GM19463 (cell line): ENCODE measurements at regions not wholly inside any gene's neighbourhood (a gene's known extent, or its start where the extent isn't known, plus 50 kb on each side); places are given as distances from the start of the nearest gene placed in this dataset.
"Not testable (repeated sequence)": the region's sequence is repeated elsewhere in the genome, so short reads cannot be mapped to it uniquely, and the experiment has no call there.

Experiments used
- ATAC-seq: cut with Tn5 transposase; IDR thresholded peaks from one replicate; pipeline ENCODE4 v1.9.1; 2021; ENCODE audit warnings: mild to moderate bottlenecking, moderate library complexity; ENCODE audit not compliant: unreplicated experiment

DNA sequence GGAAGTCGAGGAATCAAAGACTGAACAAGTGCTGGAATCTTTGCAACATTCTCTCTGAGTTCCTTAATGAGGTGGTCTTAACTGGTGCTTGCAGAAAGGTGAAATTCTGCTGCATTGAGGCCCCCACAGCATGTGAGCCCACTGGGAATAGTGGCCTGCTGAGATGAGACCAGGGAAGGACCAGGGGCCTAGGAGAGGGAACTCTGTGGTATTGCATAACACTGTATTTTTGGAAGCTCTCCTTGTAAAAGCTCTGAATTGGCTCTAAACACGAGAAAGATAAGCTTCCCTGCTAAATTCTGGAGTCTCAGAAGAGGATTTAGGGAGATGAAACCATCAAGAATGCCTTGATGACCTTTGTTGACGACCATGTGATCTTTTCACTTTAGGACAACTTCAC, 100.4 kb upstream of the TSC22D1 start:
- no peak for ATAC-seq

DNA sequence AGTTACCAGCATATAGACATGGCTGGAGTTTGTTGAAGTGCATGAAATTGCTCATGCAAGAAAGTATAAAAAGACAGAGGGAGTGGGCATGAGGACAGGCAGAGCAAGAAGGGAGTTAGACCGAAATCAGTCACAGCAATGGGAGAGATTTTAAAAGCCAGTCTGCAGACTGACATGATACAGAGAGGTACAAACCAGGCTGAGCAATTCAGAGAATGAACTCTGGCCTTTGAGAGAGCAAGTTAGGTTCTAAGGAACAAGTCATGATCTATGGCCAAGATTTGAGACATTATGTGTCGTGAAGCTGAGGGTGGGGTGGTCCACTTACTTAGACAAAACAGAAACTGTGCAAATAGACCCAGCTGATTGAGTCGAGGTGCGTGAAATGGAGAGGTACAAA, 93.4 kb upstream of the TSC22D1 start:
- ATAC-seq, result no peak

DNA sequence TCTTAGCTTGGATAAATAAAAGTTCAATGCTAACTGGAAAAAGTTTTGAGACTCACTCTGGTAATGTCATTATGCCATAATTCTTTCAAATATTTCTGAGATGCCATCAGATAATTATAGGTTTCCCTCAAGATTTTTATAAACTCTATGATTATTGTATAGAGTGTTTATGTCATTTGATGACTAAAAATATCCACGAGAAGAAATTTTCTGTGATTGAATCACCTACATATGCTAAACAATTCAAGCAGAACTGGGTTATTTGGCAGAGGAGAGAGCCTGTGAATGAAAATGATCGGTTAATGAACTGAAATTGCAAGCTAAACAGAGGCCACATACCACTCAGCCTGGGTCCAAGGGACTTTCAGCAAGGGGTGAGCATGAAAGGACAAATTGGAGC, 92.6 kb upstream of the TSC22D1 start:
- ATAC-seq, result no peak

DNA sequence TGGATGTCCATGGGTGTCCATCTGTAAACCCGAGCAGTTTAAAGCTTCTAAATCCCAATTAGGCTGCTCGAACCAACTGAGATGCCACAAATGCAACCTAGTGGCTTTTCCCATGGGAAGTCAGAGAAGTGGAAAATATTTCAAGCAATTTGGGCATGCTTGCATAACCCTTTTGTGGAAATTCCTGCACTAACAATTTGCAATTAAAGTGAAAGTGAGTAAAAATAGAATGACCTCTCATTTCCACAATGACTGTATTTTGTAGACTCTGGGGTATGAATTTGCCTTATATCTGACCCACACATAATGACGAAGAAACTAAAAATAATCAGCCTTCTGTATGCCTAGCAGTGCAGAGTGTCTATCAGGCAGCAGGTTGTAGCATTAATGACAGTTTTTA, 91.8 kb upstream of the TSC22D1 start:
- ATAC-seq, result no peak

DNA sequence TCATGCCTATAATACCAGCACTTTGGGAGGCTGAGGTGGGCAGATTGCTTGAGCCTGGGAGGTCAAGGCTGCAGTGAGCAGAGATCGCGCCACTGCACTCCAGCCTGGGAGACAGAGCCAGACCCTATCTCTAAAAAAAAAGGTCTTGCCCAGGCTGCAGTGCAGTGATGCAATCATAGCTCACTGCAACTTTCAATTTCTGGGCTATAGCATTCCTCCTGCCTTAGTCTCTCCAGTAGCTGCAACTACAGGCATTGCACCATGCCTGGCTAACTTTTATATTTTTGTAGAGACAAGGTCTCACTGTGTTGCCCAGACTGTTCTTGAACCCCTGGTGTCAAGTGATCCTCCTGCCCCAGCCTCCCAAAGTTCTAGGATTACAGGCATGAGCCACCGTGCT, 90.4 kb upstream of the TSC22D1 start:
- not testable (repeated sequence) for ATAC-seq

DNA sequence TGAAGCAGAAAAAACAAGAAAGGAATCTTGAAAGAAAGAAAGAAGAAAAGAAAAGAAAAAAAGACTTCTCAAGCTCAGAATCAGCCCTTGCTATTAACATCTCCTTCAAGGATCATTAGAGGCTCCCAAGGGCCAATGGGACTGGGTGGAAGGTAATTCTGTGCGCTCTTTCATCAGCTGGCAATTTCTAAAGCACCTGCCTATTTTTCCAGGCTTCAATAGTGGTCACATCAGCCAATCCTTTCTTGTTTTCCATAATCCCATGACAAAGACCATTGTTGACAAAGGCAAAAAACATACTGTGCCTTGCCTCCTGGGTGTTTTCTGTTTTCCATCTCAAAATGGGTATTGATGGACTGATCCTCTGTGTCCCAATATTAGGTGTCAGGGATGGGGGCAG, 88.2 kb upstream of the TSC22D1 start:
- no peak for ATAC-seq

DNA sequence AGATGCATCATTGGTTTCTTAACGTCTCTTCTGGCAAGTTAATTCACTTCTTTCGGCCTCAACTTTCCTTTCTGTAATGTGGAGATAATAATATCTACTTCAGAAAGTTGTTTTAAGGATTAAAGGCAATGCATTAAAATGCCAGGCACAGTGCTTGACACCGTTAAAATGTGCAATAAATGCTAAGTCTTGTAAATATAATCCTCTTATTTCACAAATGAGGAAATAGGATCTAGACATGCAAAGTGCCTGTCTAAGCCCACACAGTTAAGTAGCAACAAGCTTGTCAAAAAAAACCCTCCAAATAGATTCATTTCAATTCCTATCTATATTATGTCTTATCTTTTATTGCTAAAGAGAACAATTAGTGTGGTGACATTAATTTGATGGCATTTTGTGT, 86.4 kb upstream of the TSC22D1 start:
- ATAC-seq, result no peak

DNA sequence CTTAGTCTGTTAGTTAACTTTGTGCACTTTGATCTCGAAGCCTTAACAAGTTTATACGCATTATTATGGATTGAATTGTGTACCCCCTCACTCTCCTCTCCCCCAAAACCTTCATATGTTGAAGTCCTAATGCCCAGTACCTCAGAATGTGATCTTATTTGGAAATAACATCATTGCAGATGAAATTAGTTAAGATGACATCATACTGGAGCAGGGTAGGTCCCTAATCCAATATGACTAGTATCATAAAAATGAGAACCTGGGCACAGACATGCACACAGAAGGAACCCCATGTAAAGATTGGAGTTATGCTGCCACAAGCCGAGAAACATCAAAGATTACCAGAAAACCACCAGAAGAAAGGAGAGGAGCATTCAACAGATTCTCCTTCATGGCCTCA, 85.8 kb upstream of the TSC22D1 start:
- ATAC-seq, result no peak

DNA sequence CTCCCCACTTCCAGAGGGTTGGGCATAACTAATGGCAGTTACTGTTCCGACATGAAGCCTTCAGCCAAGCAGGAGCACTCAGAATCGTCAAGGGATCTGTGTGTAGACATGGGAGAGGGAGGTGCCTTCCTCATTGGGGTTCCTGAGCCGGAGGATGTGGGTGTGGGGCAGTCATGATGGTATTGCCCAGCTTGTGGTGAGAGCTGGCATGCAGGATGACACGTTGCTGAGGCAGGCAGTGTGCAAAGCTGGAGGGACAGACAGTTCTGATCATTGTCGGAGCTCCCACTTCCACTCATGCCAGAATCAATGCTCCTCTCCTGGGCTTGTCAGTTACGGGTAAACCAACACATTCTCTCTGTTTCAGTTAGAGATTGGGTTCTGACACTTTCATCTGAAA, 83.9 kb upstream of the TSC22D1 start:
- ATAC-seq, result no peak

DNA sequence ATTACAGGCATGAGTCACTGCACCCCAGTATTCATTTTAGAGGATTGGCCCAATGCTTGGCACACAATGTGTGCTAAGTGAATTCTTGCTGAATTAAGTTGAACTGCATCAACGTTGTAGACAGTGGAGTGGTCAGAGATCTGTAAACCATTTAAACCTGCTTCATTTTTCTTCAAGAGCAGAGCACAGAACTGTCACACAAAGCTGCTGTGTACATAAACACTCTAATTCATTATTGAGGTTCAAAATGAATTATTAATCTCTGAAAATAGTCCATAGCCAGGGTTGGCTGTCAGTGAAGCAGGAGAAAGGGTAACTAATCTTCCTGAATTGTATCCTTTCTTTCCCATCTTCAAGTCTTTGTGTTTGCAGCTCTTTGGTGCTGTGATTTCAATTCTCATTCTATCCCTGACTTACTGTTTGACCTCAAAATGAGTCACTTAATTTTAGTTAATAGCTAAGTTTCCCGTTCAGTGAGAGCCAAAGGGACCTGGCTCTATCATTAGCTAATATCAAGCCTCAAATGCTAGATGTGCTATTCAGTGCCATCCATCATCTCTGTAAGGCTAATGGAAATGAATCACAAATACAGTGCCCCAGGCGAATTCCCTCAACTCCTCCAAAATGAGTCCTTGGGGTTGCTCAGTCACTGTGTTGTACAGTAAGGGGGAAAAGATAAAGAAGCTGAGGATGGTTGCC, 77.0 kb upstream of the TSC22D1 start:
- ATAC-seq, result no peak

DNA sequence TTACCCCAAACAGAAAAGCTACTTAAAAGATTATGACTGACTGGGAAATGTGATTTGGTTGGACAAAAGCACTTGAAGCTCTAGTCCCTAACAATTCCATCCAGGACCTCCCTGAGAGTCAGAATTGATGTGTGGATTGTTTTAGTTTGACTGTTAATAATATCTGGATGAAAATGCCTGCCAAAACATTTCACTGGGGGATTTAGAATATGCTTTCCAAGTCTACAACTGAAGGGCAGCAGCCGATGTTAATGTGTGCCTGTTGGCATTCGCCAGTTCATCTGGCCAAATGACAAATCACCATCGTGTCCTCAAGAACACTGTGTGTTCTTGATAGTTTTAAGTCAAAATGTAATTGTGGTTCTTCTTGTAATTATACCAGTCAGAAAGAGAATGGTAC, 76.0 kb upstream of the TSC22D1 start:
- ATAC-seq, result no peak

DNA sequence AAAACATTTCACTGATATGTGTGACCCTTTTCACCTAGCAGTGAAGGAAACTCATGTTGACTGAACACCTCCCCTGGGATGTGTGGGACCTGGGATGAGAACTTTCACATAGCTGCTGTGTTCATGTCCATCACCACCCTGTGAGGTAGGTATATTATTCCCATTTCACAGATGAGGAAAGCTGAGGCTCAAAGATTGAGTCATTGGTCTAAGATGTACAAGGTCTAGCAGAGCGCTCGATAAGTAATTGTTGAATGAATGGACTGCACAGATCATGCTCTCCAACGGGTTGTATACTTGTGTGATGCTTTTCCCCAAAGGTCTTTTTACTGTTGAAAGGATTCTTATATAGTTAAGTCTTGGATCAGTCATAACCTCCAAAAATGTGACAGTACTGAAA, 75.6 kb upstream of the TSC22D1 start:
- no peak for ATAC-seq

DNA sequence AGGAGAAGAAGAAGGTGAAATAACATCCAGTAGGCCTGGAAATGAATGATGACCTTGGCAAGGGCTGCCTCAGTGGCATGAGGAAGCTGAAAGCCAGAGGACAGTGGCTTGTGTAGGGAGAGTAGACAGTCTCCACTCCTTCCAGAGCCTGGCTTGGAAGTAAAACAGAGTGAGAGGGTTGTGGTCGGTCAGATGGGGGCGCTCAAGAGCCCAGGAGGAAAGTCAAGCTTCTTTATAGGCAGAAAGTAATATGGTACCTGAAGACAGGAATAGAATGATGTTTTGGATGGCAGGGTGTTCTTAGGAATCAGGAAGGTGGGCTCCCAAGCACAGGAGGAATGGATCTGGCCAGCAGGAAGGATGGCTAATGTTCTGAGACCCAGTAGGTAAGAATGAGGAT, 75.1 kb upstream of the TSC22D1 start:
- no peak for ATAC-seq

DNA sequence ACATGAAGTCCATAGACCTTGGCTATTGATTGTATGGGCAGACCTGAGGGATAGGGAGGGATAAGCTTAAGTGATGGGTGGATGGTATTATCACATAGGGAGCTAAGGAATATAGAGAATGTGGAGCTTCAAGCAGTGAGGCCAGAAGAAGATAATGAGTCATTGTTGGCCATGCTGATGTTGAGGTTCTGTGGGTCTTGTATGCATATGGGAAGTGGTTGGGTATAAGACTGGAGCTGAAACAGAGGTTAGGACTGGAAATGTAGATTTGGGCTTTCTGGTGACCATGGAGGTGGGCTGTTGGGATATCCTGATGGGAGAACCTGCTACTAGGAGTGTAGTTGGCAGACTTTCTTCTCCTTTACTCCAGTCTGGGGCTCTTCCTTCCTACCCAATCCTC, 73.7 kb upstream of the TSC22D1 start:
- no peak for ATAC-seq

DNA sequence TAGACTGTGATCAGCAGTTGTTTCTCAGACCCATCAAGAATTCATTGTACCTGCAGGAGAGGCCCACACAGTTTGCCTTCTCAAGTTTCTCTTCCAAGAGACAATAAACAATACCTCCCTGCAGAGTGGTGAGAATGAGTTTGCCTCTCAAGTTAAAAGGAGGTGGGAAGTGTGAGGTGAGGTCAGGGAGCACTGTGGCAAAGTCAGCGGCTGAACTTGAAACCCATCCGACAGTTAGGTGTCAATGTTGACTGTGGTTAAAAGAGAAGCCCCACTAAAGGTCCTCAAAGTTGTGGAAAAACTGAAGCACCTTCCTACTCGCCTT, 72.9 kb upstream of the TSC22D1 start:
- ATAC-seq, result no peak

DNA sequence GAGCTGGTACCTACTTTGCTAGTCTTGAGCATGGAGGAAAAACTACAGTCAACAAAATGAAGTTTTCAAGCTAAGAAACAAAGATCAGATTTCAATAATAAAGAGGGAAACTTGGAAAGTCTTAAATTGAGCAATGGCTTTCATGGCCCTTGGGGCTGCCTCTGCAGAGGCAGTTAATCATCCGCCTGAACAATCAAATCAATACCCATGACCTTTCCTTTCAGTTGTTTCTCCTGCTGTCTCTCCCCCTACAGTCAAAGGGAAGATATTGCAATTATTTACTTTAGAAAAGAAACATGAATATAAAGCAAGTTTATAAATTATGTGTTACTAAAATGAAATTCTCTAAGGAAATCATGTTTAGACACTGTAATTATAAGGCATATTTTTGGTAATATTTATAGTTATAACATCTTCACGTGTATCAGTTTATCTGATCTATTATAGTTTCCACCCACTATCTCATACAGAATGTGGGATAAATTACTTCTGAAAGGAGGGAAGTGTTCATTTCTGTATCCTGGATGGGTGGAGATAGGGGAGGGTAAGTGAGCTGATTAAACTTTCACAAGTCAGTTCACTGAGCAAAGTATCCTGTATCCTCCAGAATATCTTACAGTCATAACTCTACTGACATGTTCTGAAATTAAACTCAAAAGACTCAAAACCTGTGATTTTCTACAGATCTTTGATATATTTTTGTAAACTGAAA, 72.4 kb upstream of the TSC22D1 start:
- ATAC-seq, result no peak

DNA sequence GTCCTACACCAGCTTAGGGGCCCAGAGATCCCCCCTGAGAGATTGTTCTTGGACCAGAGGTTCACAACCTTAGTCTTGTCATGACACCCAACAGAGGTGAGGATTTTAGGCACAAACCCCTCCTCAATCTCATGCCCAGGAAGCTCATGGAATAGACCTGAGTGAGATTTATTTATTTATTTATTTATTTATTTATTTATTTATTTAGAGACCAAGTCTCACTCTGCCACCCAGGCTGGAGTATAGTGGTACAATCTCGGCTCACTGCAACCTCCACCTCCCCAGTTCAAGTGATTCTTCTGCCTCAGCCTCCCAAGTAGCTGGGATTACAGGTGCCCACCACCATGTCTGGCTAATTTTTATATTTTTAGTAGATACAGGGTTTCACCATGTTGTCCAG, 71.4 kb upstream of the TSC22D1 start:
- ATAC-seq, result not testable (repeated sequence)

DNA sequence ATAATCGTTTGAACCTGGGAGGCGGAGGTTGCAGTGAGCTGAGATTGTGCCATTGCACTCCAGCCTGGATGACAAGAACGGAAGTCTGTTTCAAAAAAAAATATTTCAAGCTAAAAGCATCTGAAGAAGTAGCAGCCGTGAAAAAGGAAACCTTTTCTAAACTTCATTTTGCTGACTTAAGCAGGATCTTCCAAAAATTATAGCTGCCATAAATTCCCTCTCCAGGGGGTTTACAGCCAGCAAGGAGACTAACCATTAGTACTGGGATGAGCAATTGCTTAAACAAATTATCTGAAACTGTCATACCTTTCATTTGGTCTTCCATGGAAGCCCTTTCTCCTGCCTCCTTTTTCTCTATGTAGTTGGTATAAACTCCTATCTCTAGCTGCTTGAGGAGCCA, 69.9 kb upstream of the TSC22D1 start:
- no peak for ATAC-seq

DNA sequence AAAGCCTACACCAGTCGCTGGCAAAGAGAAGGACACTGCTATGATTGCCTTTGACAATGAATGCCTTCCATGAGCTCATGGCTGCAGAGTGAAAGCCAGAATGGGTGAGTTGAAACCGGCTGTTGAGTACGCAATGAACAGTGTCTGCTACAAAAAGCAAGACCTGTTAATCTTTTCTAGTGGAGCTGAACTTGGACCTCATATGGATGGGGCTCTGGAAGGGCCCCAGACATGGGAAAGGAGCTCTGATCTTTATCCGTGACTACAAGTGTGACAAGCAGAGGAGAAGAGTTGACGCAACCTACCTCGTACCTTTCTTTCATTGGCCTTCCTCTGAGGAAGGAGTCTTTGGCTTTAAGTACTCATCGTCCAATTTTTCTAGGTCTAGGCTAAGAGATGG, 67.1 kb upstream of the TSC22D1 start:
- no peak for ATAC-seq

DNA sequence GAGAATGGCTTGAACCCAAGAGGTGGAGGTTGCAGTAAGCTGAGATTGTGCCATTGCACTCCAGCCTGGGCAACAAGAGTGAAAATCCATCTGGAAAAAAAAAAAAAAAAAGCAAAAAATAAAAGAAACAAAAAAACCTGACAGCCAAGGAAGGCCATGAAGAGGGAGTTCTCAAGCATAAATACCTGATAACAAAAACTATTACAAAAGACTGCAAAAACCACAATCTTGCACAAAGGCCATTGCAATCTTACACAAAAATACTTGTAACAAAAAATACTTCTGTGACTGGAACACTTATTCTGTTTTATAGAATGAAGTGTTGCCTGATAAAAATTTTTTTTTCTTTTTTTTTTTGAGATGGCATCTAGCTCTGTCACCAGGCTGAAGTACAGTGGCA, 61.5 kb upstream of the TSC22D1 start:
- no peak for ATAC-seq

DNA sequence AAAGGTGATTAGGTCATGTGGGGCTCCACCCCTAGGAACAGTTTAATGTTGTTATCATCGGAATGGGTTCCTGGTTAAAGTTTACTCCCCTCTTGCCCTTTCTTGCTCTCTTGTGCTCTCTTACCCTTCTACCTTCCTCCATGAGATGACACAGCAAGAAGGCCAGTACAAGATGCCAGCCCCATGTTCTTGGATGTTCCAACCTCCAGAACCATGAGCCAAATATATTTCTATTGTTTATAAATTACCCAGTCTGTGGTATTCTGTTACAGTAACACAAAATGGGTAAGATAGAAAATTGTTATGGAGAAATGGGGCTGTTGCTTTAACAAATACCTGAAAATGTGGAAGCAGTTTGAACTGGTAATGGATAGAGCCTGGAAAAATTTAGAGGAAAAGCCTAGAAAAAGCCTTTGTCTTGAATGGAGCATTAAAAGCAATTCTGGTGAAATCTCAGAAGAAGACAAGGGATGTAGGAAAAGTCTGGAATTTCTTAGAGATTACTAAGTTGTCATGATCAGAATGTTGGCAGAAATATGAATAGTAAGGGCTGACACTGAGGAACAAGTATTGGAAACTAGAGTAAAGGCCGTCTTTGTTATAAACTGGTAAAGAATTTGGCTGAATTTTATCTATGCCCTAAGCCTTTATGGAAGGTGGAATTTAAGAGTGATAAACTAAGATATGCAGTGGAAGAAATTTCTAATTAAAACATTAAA, 53.5 kb upstream of the TSC22D1 start:
- no peak for ATAC-seq

DNA sequence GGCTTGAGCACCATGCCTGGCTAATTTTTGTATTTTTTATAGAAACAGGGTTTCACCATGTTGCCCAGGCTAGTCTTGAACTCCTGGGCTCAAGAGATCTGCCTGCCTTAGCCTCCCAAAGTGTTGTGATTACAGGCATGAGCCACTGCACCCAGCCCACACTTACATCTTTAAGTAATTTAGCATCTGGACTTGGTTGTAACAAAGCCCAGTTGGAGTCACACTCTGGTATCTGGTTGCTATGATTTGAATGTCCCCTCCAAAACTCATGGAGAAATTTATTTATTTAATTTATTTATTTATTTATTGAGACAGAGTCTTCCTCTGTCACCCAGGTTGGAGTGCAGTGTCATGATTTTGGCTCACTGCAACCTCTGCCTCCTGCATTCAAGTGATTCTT, 52.7 kb upstream of the TSC22D1 start:
- ATAC-seq, result not testable (repeated sequence)
